Right lobe of liver (tissue), 6 donors: ENCODE measurements at regions not wholly inside any gene's neighbourhood (a gene's known extent, or its start where the extent isn't known, plus 50 kb on each side); places are given as distances from the start of the nearest gene placed in this dataset.

ENCODE experiments used
- ATAC-seq, 4 donors: fragments of 200-7000 bp; cut with Tn5 transposase; one replicate each; pipeline ENCODE4 v1.9.1; 2020; ENCODE audit warnings: mild to moderate bottlenecking in 4 of 4, moderate library complexity in 4 of 4
- DNase-seq, 3 donors: peaks; one replicate each; pipeline ENCODE4 v3.0.0-alpha.2; 2020
- H3K27ac ChIP-seq, 3 donors: fragments of 200-600 bp; one replicate each; pipeline ENCODE4 v1.8.0; 2022
- H3K27me3 ChIP-seq, 2 donors: fragments of 200-600 bp; one replicate each; pipeline ENCODE4 v1.8.0; 2022
- H3K36me3 ChIP-seq, 4 donors: fragments of 200-600 bp; sonication (generic) in 1 of 4; one replicate each; pipeline versions ENCODE4 v1.5.1 to v1.8.0; 2017 to 2022; ENCODE audit warnings: control low read depth in 1 of 4
- H3K4me1 ChIP-seq, 4 donors: fragments of 200-600 bp; sonication (generic) in 1 of 4; one replicate each; pipeline versions ENCODE4 v1.5.1 to v1.8.0; 2017 to 2022; ENCODE audit warnings: control low read depth in 1 of 4
- H3K4me3 ChIP-seq, 3 donors: fragments of 200-600 bp; one replicate each; pipeline ENCODE4 v1.8.0; 2022
- H3K9me3 ChIP-seq, 4 donors: fragments of 200-600 bp; sonication (generic) in 1 of 4; one replicate each; pipeline versions ENCODE4 v1.5.1 to v1.8.0; 2017 to 2022; ENCODE audit warnings: control low read depth in 1 of 4
- CTCF ChIP-seq, 4 donors: fragments of 200-600 bp in 3 of 4; fragments of 450-650 bp in 1 of 4; IDR thresholded peaks; one replicate each; pipeline versions ENCODE4 v1.5.1 to v1.8.0; 2016 to 2022; ENCODE audit warnings: antibody characterized with exemption in 4 of 4, mild to moderate bottlenecking in 2 of 4
- POLR2A ChIP-seq: fragments of 450-650 bp; IDR thresholded peaks from one replicate; pipeline ENCODE4 v1.6.1; 2017; ENCODE audit warnings: antibody characterized with exemption, mild to moderate bottlenecking
- WGBS: methylation state at CpG from one replicate; pipeline ENCODE4 v1.1.6; 2018; ENCODE audit warnings: low coverage, low lambda C conversion rate; ENCODE audit not compliant: insufficient coverage; ENCODE audit errors: missing lambda C conversion rate; 5-methylcytosine and 5-hydroxymethylcytosine counted together
- intact Hi-C, 2 donors: fragments of 100-400 bp; cut with DNase I; formaldehyde crosslinking; loops; one replicate each; pipeline versions ENCODE4 v1.11.2 to v1.14.1; 2022
- donor health status: DM: no; HTN: yes; CAD: no.
- donor health status: DM: no; HTN: no; CAD: no.
- donor health status: DM: no; HTN: no; CAD: no.
- donor health status: DM: no; HTN: yes; CAD: no.
- donor health status: DM: no; HTN: yes; CAD: no.

- WGBS = 88% methylated on average over 3 of the region's 7 CpGs
- DNase-seq (no peak), ATAC-seq (no peak)
- Histone ChIP-seq H3K4me3 (no peak overlapping the region), H3K27ac (no peak overlapping the region), H3K9me3 (no peaks in the 10 kb centered on the region), H3K36me3 (no peaks in the 10 kb centered on the region), H3K4me1 (peaks cover 0 to under 1% (median 0%) of the 10 kb centered on the region in 4 donors), H3K27me3 (no peaks in the 10 kb centered on the region)
- no peak for TF ChIP-seq POLR2A
- TF ChIP-seq CTCF (IDR thresholded peaks at IDR 0.05) = no peak
- intact Hi-C loops = no loop called here
Observed at GRCh38 chr12:67760586-67761275, 112.2 kb downstream of the DYRK2 start.

GRCh38 chr12:67761566-67761965 lies 113.0 kb downstream of the DYRK2 start:
- no peak for DNase-seq
- H3K4me3 ChIP-seq = no peak overlapping the region
- ATAC-seq = no peak

GRCh38 chr12:67764055-67764454 lies 115.5 kb downstream of the DYRK2 start:
- no peaks in the 10 kb centered on the region for H3K36me3 ChIP-seq
- H3K27ac ChIP-seq = no peak overlapping the region
- H3K27me3 ChIP-seq = no peaks in the 10 kb centered on the region
- intact Hi-C loops = no loop called here
- no peaks in the 10 kb centered on the region for H3K9me3 ChIP-seq
- H3K4me3 ChIP-seq = no peak overlapping the region
- 85% methylated on average over 3 of the region's 3 CpGs for WGBS
- no peaks in the 10 kb centered on the region for H3K4me1 ChIP-seq
- TF ChIP-seq POLR2A = no peak
- TF ChIP-seq CTCF (IDR thresholded peaks at IDR 0.05) = no peak
- no peak for ATAC-seq
- no peak for DNase-seq

More at GRCh38 chr12:67761566-67761965, 113.0 kb downstream of the DYRK2 start:
- Histone ChIP-seq H3K36me3 (no peaks in the 10 kb centered on the region), H3K9me3 (no peaks in the 10 kb centered on the region), H3K4me1 (no peaks in the 10 kb centered on the region), H3K27me3 (no peaks in the 10 kb centered on the region), H3K27ac (no peak overlapping the region)
- intact Hi-C loops = no loop called here
- TF ChIP-seq CTCF (IDR thresholded peaks at IDR 0.05) (no peak), POLR2A (no peak)
- WGBS = 64% methylated on average over 3 of the region's 3 CpGs

- intact Hi-C loops = no loop called here
Observed at GRCh38 chr12:67764946-67765619, 116.5 kb downstream of the DYRK2 start.

More at GRCh38 chr12:67764946-67765619, 116.5 kb downstream of the DYRK2 start:
- Histone ChIP-seq H3K4me1 (no peaks in the 10 kb centered on the region), H3K27me3 (no peaks in the 10 kb centered on the region), H3K9me3 (no peaks in the 10 kb centered on the region), H3K36me3 (no peaks in the 10 kb centered on the region), H3K27ac (no peak overlapping the region), H3K4me3 (no peak overlapping the region)
- ATAC-seq (no peak), DNase-seq (no peak)
- TF ChIP-seq POLR2A (no peak), CTCF (IDR thresholded peaks at IDR 0.05) (no peak)
- 56% methylated on average over 1 of the region's 5 CpGs for WGBS
